A673 (cell line): ENCODE measurements at regions not wholly inside any gene's neighbourhood (a gene's known extent, or its start where the extent isn't known, plus 50 kb on each side); places are given as distances from the start of the nearest gene placed in this dataset.

Source experiments
- EZH2 ChIP-seq: fragments of 200-600 bp; sonication (generic); IDR thresholded peaks from 2 replicates; pipeline ENCODE4 v1.6.1; 2017; ENCODE audit warnings: borderline replicate concordance, low read depth, mild to moderate bottlenecking, mixed read lengths, antibody characterized with exemption, low read length; ENCODE audit not compliant: poor library complexity, severe bottlenecking
- TF ChIP-seq, protein P1 (sequence below): fragments of 300-800, 200-600 bp; sonication (generic); conservative IDR thresholded peaks from 2 replicates; pipeline ENCODE4 v1.5.1; 2017; ENCODE audit warnings: low read depth, mild to moderate bottlenecking, antibody characterized with exemption, low read length, moderate library complexity, mixed read lengths

DNA sequence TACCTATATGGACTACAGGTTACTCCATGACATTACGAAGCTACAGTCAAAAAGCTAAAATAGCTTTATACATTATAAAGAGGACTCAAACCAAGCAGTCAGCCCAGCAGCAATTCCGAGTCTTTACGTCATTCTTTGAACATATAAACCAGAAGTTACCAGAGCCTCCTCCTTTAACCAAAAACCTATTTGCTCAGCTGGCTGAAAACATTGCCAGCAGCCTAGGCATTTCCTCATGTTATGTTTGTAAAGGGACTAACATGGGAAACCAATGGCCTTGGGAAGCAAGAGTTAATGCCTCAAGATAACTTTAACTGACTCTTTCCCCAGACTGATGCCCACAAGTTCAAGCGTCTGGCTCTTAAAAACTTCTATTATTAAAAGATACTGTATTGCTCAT, 104.1 kb upstream of the ZNF492 start:
- TF ChIP-seq, protein P1, sequence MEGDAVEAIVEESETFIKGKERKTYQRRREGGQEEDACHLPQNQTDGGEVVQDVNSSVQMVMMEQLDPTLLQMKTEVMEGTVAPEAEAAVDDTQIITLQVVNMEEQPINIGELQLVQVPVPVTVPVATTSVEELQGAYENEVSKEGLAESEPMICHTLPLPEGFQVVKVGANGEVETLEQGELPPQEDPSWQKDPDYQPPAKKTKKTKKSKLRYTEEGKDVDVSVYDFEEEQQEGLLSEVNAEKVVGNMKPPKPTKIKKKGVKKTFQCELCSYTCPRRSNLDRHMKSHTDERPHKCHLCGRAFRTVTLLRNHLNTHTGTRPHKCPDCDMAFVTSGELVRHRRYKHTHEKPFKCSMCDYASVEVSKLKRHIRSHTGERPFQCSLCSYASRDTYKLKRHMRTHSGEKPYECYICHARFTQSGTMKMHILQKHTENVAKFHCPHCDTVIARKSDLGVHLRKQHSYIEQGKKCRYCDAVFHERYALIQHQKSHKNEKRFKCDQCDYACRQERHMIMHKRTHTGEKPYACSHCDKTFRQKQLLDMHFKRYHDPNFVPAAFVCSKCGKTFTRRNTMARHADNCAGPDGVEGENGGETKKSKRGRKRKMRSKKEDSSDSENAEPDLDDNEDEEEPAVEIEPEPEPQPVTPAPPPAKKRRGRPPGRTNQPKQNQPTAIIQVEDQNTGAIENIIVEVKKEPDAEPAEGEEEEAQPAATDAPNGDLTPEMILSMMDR, result no peak
- TF ChIP-seq EZH2, result no peak
